Kidney (tissue), 13 donors: ENCODE measurements at regions not wholly inside any gene's neighbourhood (a gene's known extent, or its start where the extent isn't known, plus 50 kb on each side); places are given as distances from the start of the nearest gene placed in this dataset.

Source experiments
- DNase-seq, 5 donors: peaks; one replicate each; pipeline ENCODE4 v3.0.0-alpha.2; 2013 to 2020
- FAIRE-seq: peaks from 2 replicates; lab custom pipeline; 2012; peaks lifted over from hg19 to GRCh38; lab: Jason Lieb, UNC
- H3K27ac ChIP-seq, 2 donors: one replicate each; pipeline ENCODE4 v1.7.0; 2013; ENCODE audit warnings: low read depth in 2 of 2, low read length in 2 of 2, inconsistent platforms in 1 of 2
- H3K27me3 ChIP-seq: one replicate; pipeline ENCODE4 v1.7.1; 2013; ENCODE audit warnings: low read length, inconsistent platforms; ENCODE audit not compliant: control insufficient read depth, insufficient read depth
- H3K36me3 ChIP-seq, 3 donors: one replicate each; pipeline versions ENCODE4 v1.7.0 to v1.7.1; 2013; ENCODE audit warnings: low read length in 3 of 3, control low read depth in 1 of 3, inconsistent platforms in 1 of 3; ENCODE audit not compliant: insufficient read depth in 3 of 3, control insufficient read depth in 2 of 3
- H3K4me1 ChIP-seq, 3 donors: one replicate each; pipeline versions ENCODE4 v1.7.0 to v1.7.1; 2013; ENCODE audit warnings: low read length in 3 of 3, inconsistent platforms in 1 of 3, low read depth in 1 of 3; ENCODE audit not compliant: control insufficient read depth in 2 of 3, insufficient read depth in 2 of 3
- H3K4me3 ChIP-seq, 3 donors: one replicate each; pipeline versions ENCODE4 v1.7.0 to v1.8.1; 2013; ENCODE audit warnings: low read length in 3 of 3, control low read depth in 1 of 3, inconsistent platforms in 1 of 3
- H3K9ac ChIP-seq, 3 donors: one replicate each; pipeline versions ENCODE4 v1.7.0 to v1.7.1; 2013; ENCODE audit warnings: low read length in 3 of 3, control low read depth in 1 of 3, inconsistent platforms in 1 of 3
- H3K9me3 ChIP-seq, 3 donors: one replicate each; pipeline versions ENCODE4 v1.7.0 to v1.7.1; 2013; ENCODE audit warnings: low read length in 3 of 3, control low read depth in 1 of 3, inconsistent platforms in 1 of 3; ENCODE audit not compliant: control insufficient read depth in 2 of 3, insufficient read depth in 1 of 3
- intact Hi-C: fragments of 100-400 bp; cut with DNase I; formaldehyde crosslinking; loops from one replicate; pipeline ENCODE4 v1.11.1; 2022
- TF ChIP-seq, protein P1 (sequence below): IDR thresholded peaks from 3 replicates; pipeline ENCODE4 v1.5.1; 2012; ENCODE audit warnings: mild to moderate bottlenecking, moderate library complexity, borderline replicate concordance; ENCODE audit not compliant: insufficient read depth; ENCODE audit errors: extremely low read depth
- donor health status: control.
- donor health status: control.
- donor health status: control.
- donor health status: control.
- donor health status: control.
- donor health status: DM: yes; HTN: yes; CAD: no.
- donor health status: Normal renal cell carcinoma (clear cell type).

DNA sequence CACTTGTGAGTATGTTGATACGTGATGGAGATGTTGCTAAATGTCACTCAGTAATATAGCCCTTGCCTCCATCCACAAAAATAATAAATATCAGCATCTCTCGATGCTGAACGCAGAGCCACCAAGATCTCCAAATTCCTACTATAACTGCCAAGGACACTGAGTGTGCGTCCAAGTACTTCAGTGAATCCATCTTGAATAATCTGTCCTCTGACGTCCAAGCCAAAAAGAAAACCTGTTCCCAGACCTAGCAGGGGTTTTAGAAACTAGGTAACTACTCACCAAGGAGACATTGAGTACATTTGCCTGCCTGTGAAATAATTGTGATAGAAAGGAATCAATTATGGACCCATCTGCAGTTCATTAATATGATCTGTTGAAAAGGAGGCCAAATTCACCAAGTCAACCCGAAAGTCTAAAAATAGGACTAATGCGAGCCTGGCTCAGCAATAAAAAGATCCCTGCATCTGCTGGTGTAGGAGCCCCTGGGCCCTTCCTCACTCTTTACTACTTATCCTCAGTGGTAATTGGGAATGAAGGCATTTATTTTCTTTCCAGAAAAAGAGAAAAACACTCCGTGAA is 226.9 kb upstream of the IRF2BP2 start:
- H3K4me1 ChIP-seq: no peaks in the 10 kb centered on the region
- FAIRE-seq (no peak), DNase-seq (peak in 1 of 5 donors; percentile 1)
- no peak overlapping the region for H3K27ac ChIP-seq
- H3K9me3 ChIP-seq: no peaks in the 10 kb centered on the region
- no peaks in the 10 kb centered on the region for H3K27me3 ChIP-seq
- no peaks in the 10 kb centered on the region for H3K36me3 ChIP-seq
- no peak overlapping the region for H3K4me3 ChIP-seq
- TF ChIP-seq, protein P1, sequence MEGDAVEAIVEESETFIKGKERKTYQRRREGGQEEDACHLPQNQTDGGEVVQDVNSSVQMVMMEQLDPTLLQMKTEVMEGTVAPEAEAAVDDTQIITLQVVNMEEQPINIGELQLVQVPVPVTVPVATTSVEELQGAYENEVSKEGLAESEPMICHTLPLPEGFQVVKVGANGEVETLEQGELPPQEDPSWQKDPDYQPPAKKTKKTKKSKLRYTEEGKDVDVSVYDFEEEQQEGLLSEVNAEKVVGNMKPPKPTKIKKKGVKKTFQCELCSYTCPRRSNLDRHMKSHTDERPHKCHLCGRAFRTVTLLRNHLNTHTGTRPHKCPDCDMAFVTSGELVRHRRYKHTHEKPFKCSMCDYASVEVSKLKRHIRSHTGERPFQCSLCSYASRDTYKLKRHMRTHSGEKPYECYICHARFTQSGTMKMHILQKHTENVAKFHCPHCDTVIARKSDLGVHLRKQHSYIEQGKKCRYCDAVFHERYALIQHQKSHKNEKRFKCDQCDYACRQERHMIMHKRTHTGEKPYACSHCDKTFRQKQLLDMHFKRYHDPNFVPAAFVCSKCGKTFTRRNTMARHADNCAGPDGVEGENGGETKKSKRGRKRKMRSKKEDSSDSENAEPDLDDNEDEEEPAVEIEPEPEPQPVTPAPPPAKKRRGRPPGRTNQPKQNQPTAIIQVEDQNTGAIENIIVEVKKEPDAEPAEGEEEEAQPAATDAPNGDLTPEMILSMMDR: no peak
- intact Hi-C loops: loop anchor here (10.0 kb wide), 1 partner anchor 342 kb away; no protein-coding TSS in a partner anchor
- H3K9ac ChIP-seq: no peak overlapping the region

DNA sequence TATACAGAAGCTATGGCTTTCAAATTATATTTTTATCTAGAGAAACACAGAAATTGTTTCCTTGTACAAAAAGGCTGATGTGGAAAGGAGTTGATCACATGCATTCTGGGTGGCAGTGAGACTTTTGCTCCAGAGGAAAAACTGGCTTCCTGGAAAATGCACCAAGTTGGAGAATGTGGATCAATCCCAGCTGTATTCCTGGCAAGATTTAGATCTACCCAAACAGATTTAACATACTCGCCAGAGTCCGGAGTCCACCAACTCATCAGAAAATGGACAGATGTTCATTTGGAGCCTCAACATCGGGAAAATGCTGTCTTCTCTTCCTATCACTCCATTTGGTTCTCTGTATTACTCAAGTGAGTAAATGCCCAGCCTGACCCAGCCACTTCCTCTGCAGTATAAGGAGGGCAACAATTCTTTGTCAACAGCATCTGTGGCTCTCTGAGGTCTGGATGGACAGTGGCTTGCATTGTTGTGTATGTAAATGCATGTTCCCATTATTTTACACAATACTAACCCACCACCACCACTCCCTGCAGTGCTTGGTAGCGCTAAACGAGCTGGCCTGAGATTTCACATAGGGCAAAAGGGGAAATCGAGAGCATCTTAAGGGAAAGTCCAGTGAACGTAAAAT is 226.2 kb upstream of the IRF2BP2 start:
- no peak for FAIRE-seq
- Histone ChIP-seq H3K9me3 (no peaks in the 10 kb centered on the region), H3K9ac (no peak overlapping the region), H3K27ac (no peak overlapping the region), H3K27me3 (no peaks in the 10 kb centered on the region), H3K4me3 (no peak overlapping the region), H3K4me1 (no peaks in the 10 kb centered on the region), H3K36me3 (no peaks in the 10 kb centered on the region)
- DNase-seq: no peak
- intact Hi-C loops: loop anchor here (10.0 kb wide), 1 partner anchor 341 kb away; no protein-coding TSS in a partner anchor
- TF ChIP-seq, protein P1: no peak

DNA sequence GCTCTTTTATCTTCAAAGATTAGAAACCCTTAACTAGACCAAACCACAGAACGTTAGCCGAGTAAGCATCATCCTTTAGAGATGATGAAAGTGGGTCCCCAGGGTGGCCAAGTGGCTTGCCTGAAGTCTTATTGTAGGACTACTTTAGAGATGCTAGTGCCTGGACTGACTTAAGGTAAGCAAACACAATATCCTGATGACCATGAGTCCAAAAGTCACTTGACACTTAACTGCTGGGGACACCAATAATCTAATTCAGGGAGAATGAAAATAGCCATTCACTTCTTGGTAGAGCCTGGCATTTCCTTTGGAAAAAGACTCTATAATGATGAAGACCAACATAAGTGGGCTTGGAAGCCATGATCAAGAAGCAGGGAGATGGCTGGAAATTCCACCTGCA is 225.3 kb upstream of the IRF2BP2 start:
- TF ChIP-seq, protein P1: no peak
- no peak for FAIRE-seq
- Histone ChIP-seq H3K9me3 (no peaks in the 10 kb centered on the region), H3K36me3 (no peaks in the 10 kb centered on the region), H3K27ac (no peak overlapping the region), H3K4me3 (no peak overlapping the region), H3K27me3 (no peaks in the 10 kb centered on the region), H3K4me1 (no peaks in the 10 kb centered on the region), H3K9ac (no peak overlapping the region)
- no peak for DNase-seq
- intact Hi-C loops: loop anchor here (10.0 kb wide), 1 partner anchor 340 kb away; no protein-coding TSS in a partner anchor
